ENCODE measurements at regions not wholly inside any gene's neighbourhood (a gene's known extent, or its start where the extent isn't known, plus 50 kb on each side); places are given as distances from the start of the nearest gene placed in this dataset.

GRCh38 chr11:109968299-109968698 is 124.9 kb upstream of the ZC3H12C start:
- BruUV-seq (replicated peaks) = no TSS peak
- H3K36me3 ChIP-seq (ENCODE audit: control insufficient read depth in 2 of 2, insufficient read depth in 2 of 2, low read length in 1 of 2) = no peaks in the 10 kb centered on the region
- no peak overlapping the region for H3K4me2 ChIP-seq (ENCODE audit: control insufficient read depth, insufficient read depth)
- FAIRE-seq = no peak
- SMC1A ChIA-PET (ENCODE audit: uncharacterized antibody, unreplicated experiment) = interaction anchor here (1.8 to 12.2 kb wide), 5 partner anchors 12 to 110 kb away, joined by 7 to 223 read pairs (median 145); no protein-coding TSS in a partner anchor
- POLR2A ChIA-PET = interaction anchor here (1.4 to 8.1 kb wide), 5 partner anchors 9 to 70 kb away, joined by 3 to 76 read pairs (median 42); no protein-coding TSS in a partner anchor
- 49% methylated on average over 3 of the region's 3 CpGs for WGBS (ENCODE audit: insufficient coverage, insufficient replicate concordance, low lambda C conversion rate, missing lambda C conversion rate)
- no peaks in the 10 kb centered on the region for H3K27me3 ChIP-seq (replicated peaks in 1 of 2; ENCODE audit: control insufficient read depth in 2 of 2, insufficient read depth in 2 of 2, low read length in 1 of 2)
- peak; percentile 29 for ATAC-seq
- intact Hi-C loops (cut with micrococcal nuclease; ENCODE audit: unreplicated experiment) = no loop called here
- no peak overlapping the region for H3K9ac ChIP-seq (ENCODE audit: control insufficient read depth, insufficient read depth, low read length)
- CTCF ChIA-PET = interaction anchor here (1.0 to 6.1 kb wide), 3 partner anchors 12 to 61 kb away, joined by 3 to 36 read pairs (median 22); no protein-coding TSS in a partner anchor
- H3K27ac ChIP-seq (ENCODE audit: control insufficient read depth, insufficient read depth) = no peak overlapping the region
- in situ Hi-C loops (cut with MboI) = no loop called here
- no peaks in the 10 kb centered on the region for H3K79me2 ChIP-seq (ENCODE audit: control insufficient read depth, insufficient read depth, low read length)
- no peak overlapping the region for H3K4me3 ChIP-seq
- no peak overlapping the region for H2AFZ ChIP-seq (ENCODE audit: control insufficient read depth, low read depth, low read length)
- DNase-seq (ENCODE audit: low read depth, low spot score) = no peak
- no peaks in the 10 kb centered on the region for H4K20me1 ChIP-seq (ENCODE audit: control insufficient read depth, insufficient read depth)
- RAD21 ChIA-PET (ENCODE audit: unreplicated experiment) = interaction anchor here (1.4 to 12.4 kb wide), 4 partner anchors 12 to 109 kb away, joined by 3 to 185 read pairs (median 58); no protein-coding TSS in a partner anchor
- peaks cover 34% of the 10 kb centered on the region for H3K4me1 ChIP-seq (ENCODE audit: control insufficient read depth, insufficient read depth, low read length)
- H3K9me3 ChIP-seq (replicated peaks; ENCODE audit: control insufficient read depth, insufficient read depth, low read length) = peaks cover 8% of the 10 kb centered on the region; the same call in 2 of the 3 replicates
- TF ChIP-seq NFIC (IDR thresholded peaks at IDR 0.05; ENCODE audit: low read depth, low read length) = peak; percentile 52
- peak; percentile 50 for TF ChIP-seq BCL11A (IDR thresholded peaks at IDR 0.05; ENCODE audit: low read depth, low read length)
- TF ChIP-seq RELA (IDR thresholded peaks at IDR 0.05; ENCODE audit: borderline replicate concordance, partially characterized antibody) = peak; percentile 48
- no peak for TF ChIP-seq EGR1 (IDR thresholded peaks at IDR 0.05; ENCODE audit: borderline replicate concordance in 1 of 2, low read depth in 2 of 2, low read length in 2 of 2)
- peak; percentile 34; the same call in 1 of the 2 replicates for TF ChIP-seq CREM (IDR thresholded peaks at IDR 0.05; ENCODE audit: low read depth)
- no peak for TF ChIP-seq EP300 (IDR thresholded peaks at IDR 0.05; ENCODE audit: borderline replicate concordance in 1 of 2, control insufficient read depth in 1 of 2, low read depth in 2 of 2, low read length in 2 of 2)
- peak; percentile 64 for TF ChIP-seq RUNX3 (IDR thresholded peaks at IDR 0.05; ENCODE audit: low read length)
- TF ChIP-seq ATF2 (IDR thresholded peaks at IDR 0.05; ENCODE audit: low read length) = peak; percentile 66
- no peak for TF ChIP-seq JUND (IDR thresholded peaks at IDR 0.05; ENCODE audit: low read depth, low read length)
- TF ChIP-seq EED (IDR thresholded peaks at IDR 0.05; ENCODE audit: low read depth) = peak; percentile 40; the same call in 1 of the 2 replicates
- TF ChIP-seq IKZF2 (IDR thresholded peaks at IDR 0.05) = peak; percentile 36 to 47; a peak in 2 of 4 replicates
- TF ChIP-seq IKZF1 (conservative IDR thresholded peaks at IDR 0.05) = peak; percentile 41; the same call in 1 of the 2 replicates
- 0 out of 4 replicates have a peak, but pooled peaks of 1 of the 2 experiments have one; percentile 49 for TF ChIP-seq SRF (IDR thresholded peaks at IDR 0.05; ENCODE audit: low read depth in 2 of 2, low read length in 2 of 2)
- TF ChIP-seq MEF2A (IDR thresholded peaks at IDR 0.05; ENCODE audit: insufficient read depth, low read depth, low read length) = peak; percentile 80
- TF ChIP-seq, protein P1, sequence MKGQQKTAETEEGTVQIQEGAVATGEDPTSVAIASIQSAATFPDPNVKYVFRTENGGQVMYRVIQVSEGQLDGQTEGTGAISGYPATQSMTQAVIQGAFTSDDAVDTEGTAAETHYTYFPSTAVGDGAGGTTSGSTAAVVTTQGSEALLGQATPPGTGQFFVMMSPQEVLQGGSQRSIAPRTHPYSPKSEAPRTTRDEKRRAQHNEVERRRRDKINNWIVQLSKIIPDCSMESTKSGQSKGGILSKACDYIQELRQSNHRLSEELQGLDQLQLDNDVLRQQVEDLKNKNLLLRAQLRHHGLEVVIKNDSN (IDR thresholded peaks at IDR 0.05; ENCODE audit: borderline replicate concordance, extremely low read length, insufficient read depth, low read depth, low read length) = no peak
- TF ChIP-seq HSF1 (IDR thresholded peaks at IDR 0.05; ENCODE audit: low read depth, low read length) = no peak
- no peak for TF ChIP-seq SPI1 (IDR thresholded peaks at IDR 0.05; ENCODE audit: borderline replicate concordance, insufficient read depth, low read depth, low read length)
- peak; percentile 71 for TF ChIP-seq JUNB (IDR thresholded peaks at IDR 0.05)
- no peak for TF ChIP-seq KDM1A (IDR thresholded peaks at IDR 0.05; ENCODE audit: borderline replicate concordance)
